LNCAP (cell line): ENCODE measurements at regions not wholly inside any gene's neighbourhood (a gene's known extent, or its start where the extent isn't known, plus 50 kb on each side); places are given as distances from the start of the nearest gene placed in this dataset.

ENCODE experiments used
- TF ChIP-seq, protein P1 (sequence below): fragments of 450-650 bp; IDR thresholded peaks from 2 replicates; pipeline ENCODE4 v1.5.1; 2017; ENCODE audit warnings: mild to moderate bottlenecking

DNA sequence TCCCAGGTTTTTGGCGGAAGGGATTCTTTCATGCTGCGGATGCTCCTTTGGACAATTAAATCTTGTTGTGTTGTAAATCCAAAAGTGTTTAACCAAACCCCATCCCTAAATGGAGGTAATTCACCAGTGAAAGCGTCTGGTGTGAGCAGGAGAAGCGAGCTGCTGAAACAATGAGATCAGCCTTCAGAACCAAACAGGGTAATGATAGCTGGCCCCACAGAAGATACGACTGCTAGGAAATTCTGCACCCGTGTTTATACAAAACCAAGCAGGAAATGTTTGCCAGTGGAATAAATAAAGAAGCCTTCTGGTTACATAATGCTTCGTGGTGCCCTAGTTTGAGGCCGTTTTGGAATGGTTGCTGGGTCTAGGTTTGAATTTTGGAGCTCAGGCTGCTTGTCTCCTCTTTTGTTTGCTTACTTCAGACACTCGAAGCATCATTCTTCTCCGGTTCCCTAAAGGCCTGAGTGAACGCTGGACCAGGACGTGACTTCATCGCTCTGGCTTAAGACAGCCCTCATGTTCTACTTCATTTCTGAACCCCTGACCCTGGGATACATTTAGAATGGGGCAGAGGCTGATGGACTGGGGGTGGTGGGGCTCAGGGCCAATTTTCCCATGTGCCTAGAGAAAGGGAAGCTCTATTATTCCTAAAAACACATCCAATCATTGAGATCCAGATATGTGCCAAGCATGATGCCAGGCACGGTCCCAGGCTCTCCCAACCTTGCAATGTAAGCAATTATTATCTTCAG lies 61.6 kb upstream of the JAG1 start:
- TF ChIP-seq, protein P1, sequence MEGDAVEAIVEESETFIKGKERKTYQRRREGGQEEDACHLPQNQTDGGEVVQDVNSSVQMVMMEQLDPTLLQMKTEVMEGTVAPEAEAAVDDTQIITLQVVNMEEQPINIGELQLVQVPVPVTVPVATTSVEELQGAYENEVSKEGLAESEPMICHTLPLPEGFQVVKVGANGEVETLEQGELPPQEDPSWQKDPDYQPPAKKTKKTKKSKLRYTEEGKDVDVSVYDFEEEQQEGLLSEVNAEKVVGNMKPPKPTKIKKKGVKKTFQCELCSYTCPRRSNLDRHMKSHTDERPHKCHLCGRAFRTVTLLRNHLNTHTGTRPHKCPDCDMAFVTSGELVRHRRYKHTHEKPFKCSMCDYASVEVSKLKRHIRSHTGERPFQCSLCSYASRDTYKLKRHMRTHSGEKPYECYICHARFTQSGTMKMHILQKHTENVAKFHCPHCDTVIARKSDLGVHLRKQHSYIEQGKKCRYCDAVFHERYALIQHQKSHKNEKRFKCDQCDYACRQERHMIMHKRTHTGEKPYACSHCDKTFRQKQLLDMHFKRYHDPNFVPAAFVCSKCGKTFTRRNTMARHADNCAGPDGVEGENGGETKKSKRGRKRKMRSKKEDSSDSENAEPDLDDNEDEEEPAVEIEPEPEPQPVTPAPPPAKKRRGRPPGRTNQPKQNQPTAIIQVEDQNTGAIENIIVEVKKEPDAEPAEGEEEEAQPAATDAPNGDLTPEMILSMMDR = no peak

DNA sequence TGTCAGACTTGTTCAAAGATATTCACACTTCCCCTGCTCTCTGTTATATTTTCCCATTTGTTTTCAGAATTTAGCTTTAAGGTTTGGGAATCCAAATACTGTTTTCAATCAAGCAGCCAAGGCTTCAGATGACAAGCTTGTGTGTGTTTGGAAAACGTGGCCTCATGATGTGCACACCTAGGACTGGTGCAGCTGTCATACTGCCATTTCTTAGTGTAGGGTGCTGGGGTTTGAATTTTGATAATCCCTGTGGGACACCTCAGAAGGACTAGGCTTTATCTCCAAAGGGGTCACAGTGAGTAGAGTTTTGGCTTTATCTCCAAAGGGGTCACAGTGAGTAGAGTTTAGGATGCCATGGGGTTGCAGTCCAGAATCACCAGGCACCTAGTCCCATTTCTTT lies 65.3 kb upstream of the JAG1 start:
- TF ChIP-seq, protein P1 = no peak

DNA sequence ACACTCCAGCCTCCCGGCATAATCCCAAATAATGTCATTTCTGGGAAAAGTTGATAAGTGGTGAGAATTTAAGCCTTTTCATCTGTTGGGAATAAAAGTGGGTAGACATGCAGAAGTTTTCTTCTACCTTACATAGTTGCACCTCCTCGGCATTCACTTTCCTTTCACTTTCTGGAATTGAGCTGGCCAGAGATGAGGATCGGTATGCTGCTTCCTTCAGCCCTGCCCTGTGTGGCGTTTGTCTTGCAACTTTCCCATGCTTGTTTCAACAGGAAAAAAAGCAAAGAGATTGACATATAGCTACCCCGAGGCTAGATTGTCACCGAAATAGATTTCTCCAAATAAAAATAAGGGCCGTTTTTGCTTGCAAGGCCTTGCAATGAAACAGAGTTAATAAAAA lies 65.8 kb upstream of the JAG1 start:
- TF ChIP-seq, protein P1 = no peak

DNA sequence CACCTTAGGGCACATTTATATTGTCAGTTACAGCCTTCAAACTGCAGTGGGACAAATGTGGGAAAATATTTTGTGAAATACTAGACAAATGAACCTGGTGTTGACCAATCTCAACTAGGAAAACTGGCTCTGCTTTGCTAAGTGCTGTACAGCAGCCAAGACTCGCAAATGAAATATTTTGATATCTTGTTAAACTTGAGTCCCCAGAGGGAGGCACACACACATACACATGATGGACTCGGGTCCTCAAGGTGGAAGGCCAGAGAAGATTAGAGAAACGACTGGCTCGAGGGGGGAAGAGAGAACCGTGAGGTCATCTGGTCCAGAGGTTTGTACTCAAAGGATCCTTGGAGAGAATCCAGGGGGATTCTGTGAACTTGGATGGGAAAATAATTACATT lies 67.3 kb upstream of the JAG1 start:
- TF ChIP-seq, protein P1 = no peak

DNA sequence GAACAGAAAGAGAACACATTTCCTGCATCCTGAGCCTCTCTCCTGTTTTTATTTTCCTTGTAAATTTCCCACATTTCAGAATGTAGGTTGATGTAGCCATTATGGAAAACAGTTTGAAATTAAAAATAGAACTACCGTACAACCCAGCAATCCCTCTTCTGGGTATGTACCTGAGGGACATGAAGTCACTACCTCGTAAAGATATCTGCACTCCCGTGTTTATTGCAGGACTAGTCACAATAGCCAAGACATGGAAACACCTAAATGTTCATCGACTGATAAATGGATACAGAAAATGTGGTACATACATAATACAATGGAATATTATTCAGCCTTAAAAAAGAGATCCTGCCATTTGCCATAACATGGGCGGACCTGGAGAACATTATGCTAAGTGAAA lies 72.0 kb upstream of the JAG1 start:
- TF ChIP-seq, protein P1 = no peak

DNA sequence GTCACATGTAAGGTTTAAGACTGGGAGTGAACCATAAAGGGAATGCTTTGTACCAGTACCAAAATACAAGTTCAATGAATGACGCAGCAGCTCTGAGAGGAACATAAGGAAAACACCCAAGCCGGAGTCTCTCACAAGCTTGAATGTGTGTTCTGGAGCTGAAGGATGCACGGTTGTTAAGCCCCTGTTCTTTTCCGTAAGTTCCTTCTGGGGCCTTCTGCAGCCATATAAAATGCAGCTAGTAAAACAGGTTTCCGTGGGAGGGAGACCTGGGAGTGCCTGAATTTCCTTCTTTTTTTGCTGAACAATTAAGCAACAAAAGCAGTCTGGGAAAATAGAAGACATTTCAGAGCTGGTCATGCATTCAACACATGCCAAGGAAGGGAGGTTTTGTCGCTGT lies 73.2 kb upstream of the JAG1 start:
- TF ChIP-seq, protein P1 = no peak

DNA sequence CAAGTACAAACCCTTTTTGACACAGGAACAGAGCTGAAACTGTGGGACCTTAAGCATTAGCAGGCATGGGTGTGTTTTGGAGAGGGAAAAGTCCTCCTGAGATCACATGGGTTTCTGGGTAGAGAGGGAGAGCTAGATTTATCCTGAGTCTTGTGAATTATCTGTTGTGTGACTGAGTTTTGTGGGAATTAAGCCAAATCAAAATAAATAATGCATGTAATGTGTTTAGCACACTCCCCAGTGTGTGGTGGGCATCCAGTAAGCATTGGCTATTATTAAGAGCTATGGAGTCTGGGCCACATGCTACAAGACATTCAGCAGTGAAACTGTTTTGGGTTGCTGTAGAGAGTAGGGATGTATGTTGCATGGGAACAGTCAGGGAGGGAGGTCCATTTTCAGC lies 75.3 kb upstream of the JAG1 start:
- TF ChIP-seq, protein P1 = no peak

DNA sequence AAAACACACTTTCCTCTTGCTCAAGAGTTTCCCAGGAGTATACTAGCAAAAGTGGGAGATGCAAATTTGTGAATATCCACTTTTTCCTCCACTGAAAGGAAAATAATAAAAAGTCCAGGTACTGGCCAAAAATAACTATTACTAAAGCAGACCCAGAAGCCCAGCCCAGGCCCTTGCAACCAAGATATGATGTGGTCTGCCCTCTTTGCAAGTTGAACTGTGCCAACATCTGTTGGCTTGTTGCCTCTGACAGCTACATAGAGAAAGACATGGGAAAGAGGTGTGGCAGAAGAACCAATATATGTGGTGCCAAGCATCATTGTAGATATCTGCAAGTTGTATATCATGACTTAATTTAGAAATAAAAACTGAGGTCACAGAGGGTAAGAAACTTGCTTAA lies 78.4 kb upstream of the JAG1 start:
- TF ChIP-seq, protein P1 = no peak
